GM12878 (cell line): ENCODE measurements at regions not wholly inside any gene's neighbourhood (a gene's known extent, or its start where the extent isn't known, plus 50 kb on each side); places are given as distances from the start of the nearest gene placed in this dataset.

Experiments used
- ATF7 ChIP-seq: fragments of 450-650 bp; IDR thresholded peaks from 2 replicates; pipeline ENCODE4 v1.6.1; 2016; ENCODE audit warnings: low read depth, mild to moderate bottlenecking
- CHD2 ChIP-seq: IDR thresholded peaks from 2 replicates; pipeline ENCODE4 v1.6.1; 2011; ENCODE audit warnings: low read depth, low read length, improper control_type of control experiment, borderline replicate concordance
- DPF2 ChIP-seq: fragments of 450-650 bp; IDR thresholded peaks from 2 replicates; pipeline ENCODE4 v1.6.1; 2017; ENCODE audit warnings: mild to moderate bottlenecking
- E4F1 ChIP-seq: fragments of 450-650 bp; IDR thresholded peaks from 2 replicates; pipeline ENCODE4 v1.6.1; 2018; ENCODE audit warnings: borderline replicate concordance, mild to moderate bottlenecking; ENCODE audit not compliant: partially characterized antibody
- EED ChIP-seq: sonication (generic); IDR thresholded peaks from 2 replicates; pipeline ENCODE4 v1.6.1; 2016; ENCODE audit warnings: antibody characterized with exemption, low read depth
- MTA3 ChIP-seq: IDR thresholded peaks from 2 replicates; pipeline ENCODE4 v1.6.1; 2012; ENCODE audit warnings: low read length, inconsistent platforms, borderline replicate concordance
- SP1 ChIP-seq: IDR thresholded peaks from one replicate; pipeline ENCODE4 v1.6.1; 2011; ENCODE audit warnings: low read depth, low read length
- ZNF687 ChIP-seq: fragments of 450-650 bp; IDR thresholded peaks from 2 replicates; pipeline ENCODE4 v1.6.1; 2017; ENCODE audit warnings: mild to moderate bottlenecking, moderate library complexity
- TF ChIP-seq, protein P1 (sequence below): fragments of 450-650 bp; IDR thresholded peaks from 2 replicates; pipeline ENCODE4 v1.6.1; 2017; ENCODE audit warnings: borderline replicate concordance

GRCh38 chr2:147026664-147027295 lies 818.0 kb upstream of the ACVR2A start (continued):
- TF ChIP-seq ZNF687 (no peak), CHD2 (no peak), DPF2 (no peak), E4F1 (no peak), SP1 (no peak), MTA3 (no peak), ATF7 (no peak), EED (no peak)
- TF ChIP-seq, protein P1, sequence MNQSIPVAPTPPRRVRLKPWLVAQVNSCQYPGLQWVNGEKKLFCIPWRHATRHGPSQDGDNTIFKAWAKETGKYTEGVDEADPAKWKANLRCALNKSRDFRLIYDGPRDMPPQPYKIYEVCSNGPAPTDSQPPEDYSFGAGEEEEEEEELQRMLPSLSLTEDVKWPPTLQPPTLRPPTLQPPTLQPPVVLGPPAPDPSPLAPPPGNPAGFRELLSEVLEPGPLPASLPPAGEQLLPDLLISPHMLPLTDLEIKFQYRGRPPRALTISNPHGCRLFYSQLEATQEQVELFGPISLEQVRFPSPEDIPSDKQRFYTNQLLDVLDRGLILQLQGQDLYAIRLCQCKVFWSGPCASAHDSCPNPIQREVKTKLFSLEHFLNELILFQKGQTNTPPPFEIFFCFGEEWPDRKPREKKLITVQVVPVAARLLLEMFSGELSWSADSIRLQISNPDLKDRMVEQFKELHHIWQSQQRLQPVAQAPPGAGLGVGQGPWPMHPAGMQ = no peak
